ENCODE measurements at regions not wholly inside any gene's neighbourhood (a gene's known extent, or its start where the extent isn't known, plus 50 kb on each side); places are given as distances from the start of the nearest gene placed in this dataset.

DNA sequence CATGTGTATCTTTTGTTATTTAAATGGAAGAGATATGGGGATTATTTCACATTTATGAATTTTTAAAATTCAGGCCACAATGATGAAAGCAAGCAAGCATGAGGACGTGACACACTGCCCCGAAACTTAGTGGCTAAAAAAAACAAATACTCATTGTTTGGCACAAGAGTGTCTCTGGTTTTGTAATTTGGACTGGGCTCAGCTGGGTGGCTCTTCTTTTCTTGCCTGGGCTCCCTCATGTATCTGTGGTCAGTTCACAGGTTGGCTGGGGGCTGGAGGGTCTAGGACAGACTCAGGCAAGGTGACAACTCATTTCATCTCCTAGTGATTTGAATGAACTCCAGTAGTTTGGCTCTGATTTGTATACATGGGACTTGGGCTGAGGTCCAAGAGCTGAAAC is 238.4 kb upstream of the PRKX start:
- DNase-seq (no peak), ATAC-seq (ENCODE audit: insufficient read depth, low FRiP score) (no peak)
- H3K36me3 ChIP-seq (ENCODE audit: control insufficient read depth in 4 of 4, insufficient read depth in 4 of 4, low read length in 4 of 4), result no peaks in the 10 kb centered on the region
- TF ChIP-seq CTCF (IDR thresholded peaks at IDR 0.05; ENCODE audit: control extremely low read depth, extremely low read depth), result no peak
- H3K9me3 ChIP-seq (ENCODE audit: control insufficient read depth in 4 of 4, insufficient read depth in 3 of 4, low read length in 3 of 4), result peaks cover 0 to 7% (median 2%) of the 10 kb centered on the region in 4 donors
- WGBS, 2 donors, result 78 to 79% methylated on average over 2 of the region's 2 CpGs
- peaks cover 0 to 15% (median 0%) of the 10 kb centered on the region in 3 donors for H3K27me3 ChIP-seq (ENCODE audit: control insufficient read depth in 3 of 3, insufficient read depth in 3 of 3, low read length in 2 of 3)
- H3K9ac ChIP-seq (ENCODE audit: insufficient read depth in 1 of 2, low read length in 2 of 2), result no peak overlapping the region
- H3K4me1 ChIP-seq (ENCODE audit: control insufficient read depth in 5 of 5, insufficient read depth in 5 of 5, low read length in 5 of 5), result no peaks in the 10 kb centered on the region
- H3K4me3 ChIP-seq, result no peak overlapping the region
- H3K27ac ChIP-seq (ENCODE audit: low read depth in 1 of 2, low read length in 1 of 2), result no peak overlapping the region

DNA sequence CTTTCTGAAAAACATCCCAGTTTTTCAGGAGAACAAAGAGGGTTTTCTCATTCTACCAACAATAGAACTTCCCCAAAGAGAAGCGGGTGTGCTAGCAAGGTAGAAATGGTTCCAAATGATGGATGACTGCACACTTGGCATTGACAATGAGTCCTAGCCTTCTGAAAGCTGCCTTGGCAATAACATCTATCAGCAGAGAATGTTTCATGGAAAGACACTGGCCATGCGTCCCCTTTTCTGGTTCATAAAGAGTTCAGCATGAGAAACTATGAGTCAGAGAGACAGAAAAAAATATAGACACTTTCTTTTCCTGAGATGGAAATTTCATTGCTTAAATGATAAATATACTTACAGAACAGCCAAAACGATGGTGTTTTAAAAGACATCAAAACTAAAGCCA is 236.9 kb upstream of the PRKX start:
- no peaks in the 10 kb centered on the region for H3K4me1 ChIP-seq (ENCODE audit: control insufficient read depth in 5 of 5, insufficient read depth in 5 of 5, low read length in 5 of 5)
- no peaks in the 10 kb centered on the region for H3K36me3 ChIP-seq (ENCODE audit: control insufficient read depth in 4 of 4, insufficient read depth in 4 of 4, low read length in 4 of 4)
- no peak overlapping the region for H3K9ac ChIP-seq (ENCODE audit: insufficient read depth in 1 of 2, low read length in 2 of 2)
- no peak for TF ChIP-seq CTCF (IDR thresholded peaks at IDR 0.05; ENCODE audit: control extremely low read depth, extremely low read depth)
- ATAC-seq (ENCODE audit: insufficient read depth, low FRiP score) (no peak), DNase-seq (no peak)
- peaks cover 0 to 16% (median 2%) of the 10 kb centered on the region in 3 donors for H3K27me3 ChIP-seq (ENCODE audit: control insufficient read depth in 3 of 3, insufficient read depth in 3 of 3, low read length in 2 of 3)
- H3K9me3 ChIP-seq (ENCODE audit: control insufficient read depth in 4 of 4, insufficient read depth in 3 of 4, low read length in 3 of 4), result peaks cover 0 to 7% (median 2%) of the 10 kb centered on the region in 4 donors
- WGBS, 2 donors, result 74 to 78% methylated on average over 3 of the region's 3 CpGs
- H3K4me3 ChIP-seq, result no peak overlapping the region
- no peak overlapping the region for H3K27ac ChIP-seq (ENCODE audit: low read depth in 1 of 2, low read length in 1 of 2)

DNA sequence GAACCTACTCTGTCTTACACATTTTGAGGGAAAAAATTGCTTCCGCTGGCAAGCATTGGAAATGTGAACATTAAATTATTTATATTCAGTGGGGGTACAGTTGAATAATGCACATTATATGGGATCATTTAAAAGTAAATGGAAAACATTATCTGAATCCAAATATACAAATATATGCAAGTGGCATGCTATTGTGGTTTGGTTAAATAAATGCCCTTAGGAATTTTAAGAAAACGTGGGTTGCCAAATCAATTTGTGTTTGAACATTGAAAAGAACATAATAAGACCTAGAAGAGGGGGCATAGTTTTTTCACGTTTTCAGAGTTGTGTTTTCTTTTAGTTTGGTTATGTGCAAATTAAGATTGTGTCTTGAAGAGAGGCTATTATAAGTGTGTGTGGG is 230.5 kb upstream of the PRKX start:
- Histone ChIP-seq H3K27me3 (ENCODE audit: control insufficient read depth in 3 of 3, insufficient read depth in 3 of 3, low read length in 2 of 3) (peaks cover 0 to 20% (median 5%) of the 10 kb centered on the region in 3 donors), H3K36me3 (ENCODE audit: control insufficient read depth in 4 of 4, insufficient read depth in 4 of 4, low read length in 4 of 4) (no peaks in the 10 kb centered on the region), H3K9ac (ENCODE audit: insufficient read depth in 1 of 2, low read length in 2 of 2) (no peak overlapping the region), H3K9me3 (ENCODE audit: control insufficient read depth in 4 of 4, insufficient read depth in 3 of 4, low read length in 3 of 4) (no peaks in the 10 kb centered on the region), H3K4me1 (ENCODE audit: control insufficient read depth in 5 of 5, insufficient read depth in 5 of 5, low read length in 5 of 5) (no peaks in the 10 kb centered on the region), H3K27ac (ENCODE audit: low read depth in 1 of 2, low read length in 1 of 2) (no peak overlapping the region), H3K4me3 (no peak overlapping the region)
- 63 to 69% methylated on average over 3 of the region's 3 CpGs for WGBS, 2 donors
- TF ChIP-seq CTCF (IDR thresholded peaks at IDR 0.05; ENCODE audit: control extremely low read depth, extremely low read depth), result no peak
- ATAC-seq (ENCODE audit: insufficient read depth, low FRiP score) (no peak), DNase-seq (no peak)

DNA sequence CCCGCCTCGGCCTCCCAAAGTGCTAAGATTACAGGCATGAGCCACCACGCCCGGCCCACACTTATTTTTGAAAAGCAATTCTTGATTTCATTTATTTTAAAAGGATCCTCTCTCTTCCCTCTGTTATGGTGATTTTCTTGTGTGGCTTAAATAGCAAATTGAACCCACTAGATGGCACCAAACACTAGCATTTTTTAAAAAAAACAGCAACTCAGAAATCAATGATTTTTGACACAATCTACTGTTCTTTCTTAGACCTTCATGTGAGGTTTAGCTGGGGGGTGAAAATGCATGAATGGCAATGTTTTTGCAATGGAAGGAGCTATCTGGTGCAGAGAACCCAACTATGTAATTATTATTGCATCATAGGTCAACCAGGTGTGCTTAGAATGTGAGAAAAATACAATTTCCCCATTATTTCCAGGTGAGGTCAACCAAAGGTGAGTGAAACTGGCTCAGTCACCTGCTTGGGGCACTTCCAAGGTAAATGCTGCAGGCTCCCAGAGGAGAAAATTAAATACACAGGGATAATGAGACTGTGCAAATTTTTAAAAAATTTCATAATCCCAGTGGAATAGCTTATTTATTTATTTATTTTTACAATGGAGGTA is 226.7 kb upstream of the PRKX start:
- H3K27ac ChIP-seq (ENCODE audit: low read depth in 1 of 2, low read length in 1 of 2), result no peak overlapping the region
- TF ChIP-seq CTCF (IDR thresholded peaks at IDR 0.05; ENCODE audit: control extremely low read depth, extremely low read depth), result no peak
- 16 to 18% methylated on average over 4 of the region's 4 CpGs for WGBS, 2 donors
- no peaks in the 10 kb centered on the region for H3K9me3 ChIP-seq (ENCODE audit: control insufficient read depth in 4 of 4, insufficient read depth in 3 of 4, low read length in 3 of 4)
- H3K4me3 ChIP-seq, result no peak overlapping the region
- H3K36me3 ChIP-seq (ENCODE audit: control insufficient read depth in 4 of 4, insufficient read depth in 4 of 4, low read length in 4 of 4), result no peaks in the 10 kb centered on the region
- ATAC-seq (ENCODE audit: insufficient read depth, low FRiP score), result no peak
- H3K9ac ChIP-seq (ENCODE audit: insufficient read depth in 1 of 2, low read length in 2 of 2), result no peak overlapping the region
- DNase-seq, result peak; percentile 17 to 54 (median 25)
- no peaks in the 10 kb centered on the region for H3K4me1 ChIP-seq (ENCODE audit: control insufficient read depth in 5 of 5, insufficient read depth in 5 of 5, low read length in 5 of 5)
- H3K27me3 ChIP-seq (ENCODE audit: control insufficient read depth in 3 of 3, insufficient read depth in 3 of 3, low read length in 2 of 3), result peaks cover 0 to 14% (median 11%) of the 10 kb centered on the region in 3 donors

Measured in lung (tissue), 11 donors.